CD4-positive, alpha-beta memory T cell (primary cell): ENCODE measurements at regions not wholly inside any gene's neighbourhood (a gene's known extent, or its start where the extent isn't known, plus 50 kb on each side); places are given as distances from the start of the nearest gene placed in this dataset.

Experiments used
- CTCF ChIA-PET: fragments of 350-600 bp; sonication (Branson Sonifier 250); formaldehyde crosslinking; loops from one replicate; lab custom pipeline; 2021; ENCODE audit warnings: inconsistent platforms; ENCODE audit not compliant: partially characterized antibody; lab: Charles Lee
- POLR2A ChIA-PET: fragments of 350-600 bp; sonication (Branson Sonifier 250); formaldehyde crosslinking; loops from one replicate; lab custom pipeline; 2021; ENCODE audit not compliant: partially characterized antibody; lab: Charles Lee
- DNase-seq, 5 donors: peaks; one replicate each; pipeline versions ENCODE4 v3.0.0 to v3.0.0-alpha.2; 2020 to 2022; ENCODE audit warnings: mixed read lengths in 1 of 5
- H3K27ac ChIP-seq: one replicate; pipeline ENCODE4 v1.7.0; 2013; ENCODE audit warnings: low read depth, low read length
- H3K27me3 ChIP-seq: 2 replicates; pipeline ENCODE4 v1.7.0; 2013; ENCODE audit warnings: mild to moderate bottlenecking, low read length, moderate library complexity; ENCODE audit not compliant: insufficient read depth
- H3K36me3 ChIP-seq: 2 replicates; pipeline ENCODE4 v1.7.0; 2013; ENCODE audit warnings: mild to moderate bottlenecking, low read length, moderate library complexity; ENCODE audit not compliant: insufficient read depth
- H3K4me1 ChIP-seq: 2 replicates; pipeline ENCODE4 v1.7.0; 2013; ENCODE audit warnings: mild to moderate bottlenecking, low read length, moderate library complexity; ENCODE audit not compliant: insufficient read depth
- H3K4me3 ChIP-seq, 2 donors: one replicate each; pipeline ENCODE4 v1.7.0; 2013; ENCODE audit warnings: low read length in 2 of 2, mild to moderate bottlenecking in 1 of 2
- H3K9me3 ChIP-seq, 2 donors: one replicate each; pipeline ENCODE4 v1.7.0; 2013; ENCODE audit warnings: low read length in 2 of 2, control low read depth in 1 of 2; ENCODE audit not compliant: control insufficient read depth in 1 of 2
- H3K27ac Mint-ChIP-seq, 7 donors: one replicate each; pipeline ENCODE4 v1.8.0; 2020 to 2021; ENCODE audit warnings: mixed read lengths in 7 of 7, mild to moderate bottlenecking in 6 of 7, inconsistent platforms in 3 of 7, moderate library complexity in 3 of 7
- H3K27me3 Mint-ChIP-seq, 2 donors: one replicate each; pipeline ENCODE4 v1.8.0; 2020 to 2021; ENCODE audit warnings: mixed read lengths in 2 of 2
- H3K36me3 Mint-ChIP-seq, 2 donors: one replicate each; pipeline ENCODE4 v1.8.0; 2020 to 2021; ENCODE audit warnings: mixed read lengths in 2 of 2, inconsistent platforms in 1 of 2, mild to moderate bottlenecking in 1 of 2
- H3K4me1 Mint-ChIP-seq, 4 donors: one replicate each; pipeline ENCODE4 v1.8.0; 2020 to 2021; ENCODE audit warnings: mixed read lengths in 4 of 4, mild to moderate bottlenecking in 1 of 4
- H3K4me3 Mint-ChIP-seq, 8 donors: one replicate each; pipeline ENCODE4 v1.8.0; 2020 to 2021; ENCODE audit warnings: mixed read lengths in 8 of 8, mild to moderate bottlenecking in 7 of 8, moderate library complexity in 6 of 8, inconsistent platforms in 3 of 8
- H3K9me3 Mint-ChIP-seq, 8 donors: one replicate each; pipeline ENCODE4 v1.8.0; 2020 to 2021; ENCODE audit warnings: mixed read lengths in 8 of 8, mild to moderate bottlenecking in 5 of 8, inconsistent platforms in 3 of 8, moderate library complexity in 1 of 8
- intact Hi-C: fragments of 100-400 bp; cut with micrococcal nuclease; formaldehyde crosslinking; loops from one replicate; pipeline ENCODE4 v1.15.1; 2023

- Mint-ChIP-seq H3K27me3 (no peaks in the 10 kb centered on the region), H3K36me3 (no peaks in the 10 kb centered on the region), H3K9me3 (peaks cover 0 to 22% (median 10%) of the 10 kb centered on the region in 8 donors), H3K4me1 (no peaks in the 10 kb centered on the region), H3K4me3 (no peak overlapping the region), H3K27ac (no peak overlapping the region)
- no peak for DNase-seq
- intact Hi-C loops: no loop called here
- ChIA-PET POLR2A (no interaction called here), CTCF (no interaction called here)
- Histone ChIP-seq H3K9me3 (no peaks in the 10 kb centered on the region), H3K36me3 (no peaks in the 10 kb centered on the region), H3K27me3 (no peaks in the 10 kb centered on the region), H3K27ac (no peak overlapping the region), H3K4me3 (no peak overlapping the region), H3K4me1 (no peaks in the 10 kb centered on the region)
Observed at GRCh38 chr13:90246687-90247345, 1100.7 kb upstream of the MIR17HG start.

DNA sequence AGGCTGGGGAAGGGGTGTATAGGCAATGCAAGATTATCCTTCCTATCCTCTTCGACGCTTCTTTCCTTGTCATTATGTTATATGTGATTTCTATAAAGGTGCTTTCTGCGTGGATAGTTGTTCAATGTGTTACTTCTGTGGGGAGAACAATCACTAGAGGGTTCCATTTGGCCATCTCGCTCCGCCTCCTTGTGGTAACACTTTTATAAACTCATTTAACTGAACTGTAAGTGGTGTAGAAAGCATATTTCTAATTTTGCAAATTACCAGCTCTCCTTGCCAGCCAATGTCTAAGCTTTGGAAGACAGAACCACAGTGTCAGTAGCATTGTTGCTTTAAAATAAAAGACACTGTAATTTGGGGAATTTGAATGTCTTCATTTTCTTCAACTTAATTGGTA lies 1093.7 kb upstream of the MIR17HG start:
- Histone ChIP-seq H3K27me3 (no peaks in the 10 kb centered on the region), H3K27ac (no peak overlapping the region), H3K4me3 (no peak overlapping the region), H3K4me1 (no peaks in the 10 kb centered on the region), H3K36me3 (no peaks in the 10 kb centered on the region), H3K9me3 (peaks cover 0 to 10% of the 10 kb centered on the region in 2 donors)
- Mint-ChIP-seq H3K4me1 (no peaks in the 10 kb centered on the region), H3K36me3 (no peaks in the 10 kb centered on the region), H3K27ac (no peak overlapping the region), H3K27me3 (no peaks in the 10 kb centered on the region), H3K9me3 (peaks cover 4 to 31% (median 23%) of the 10 kb centered on the region in 8 donors), H3K4me3 (no peak overlapping the region)
- ChIA-PET CTCF (no interaction called here), POLR2A (no interaction called here)
- DNase-seq: no peak
- intact Hi-C loops: no loop called here

DNA sequence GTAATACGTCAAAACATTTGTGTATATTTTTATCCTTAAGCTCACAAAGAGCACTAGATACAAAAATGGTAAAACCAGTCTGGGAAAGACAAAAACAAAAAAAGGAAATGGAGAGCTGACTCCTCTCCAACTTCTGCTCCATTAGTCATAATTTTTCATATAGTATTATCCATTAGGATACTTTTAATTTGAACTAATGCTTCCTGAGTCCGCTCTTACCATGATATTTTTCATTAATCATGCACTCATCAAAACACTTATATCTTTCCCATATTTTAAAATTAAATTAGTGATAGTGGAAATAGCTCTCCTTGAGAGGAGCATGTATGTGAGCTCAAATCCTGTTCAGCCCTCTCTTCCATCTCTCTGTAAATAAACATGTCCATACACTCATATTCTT lies 1093.0 kb upstream of the MIR17HG start:
- no peak for DNase-seq
- Histone ChIP-seq H3K4me1 (no peaks in the 10 kb centered on the region), H3K27me3 (no peaks in the 10 kb centered on the region), H3K27ac (no peak overlapping the region), H3K36me3 (no peaks in the 10 kb centered on the region), H3K4me3 (no peak overlapping the region), H3K9me3 (peaks cover 0 to 10% of the 10 kb centered on the region in 2 donors)
- no peak overlapping the region for H3K4me3 Mint-ChIP-seq
- POLR2A ChIA-PET: no interaction called here
- H3K4me1 Mint-ChIP-seq: no peaks in the 10 kb centered on the region
- H3K9me3 Mint-ChIP-seq: peaks cover 4 to 31% (median 21%) of the 10 kb centered on the region in 8 donors
- H3K36me3 Mint-ChIP-seq: no peaks in the 10 kb centered on the region
- CTCF ChIA-PET: no interaction called here
- no peaks in the 10 kb centered on the region for H3K27me3 Mint-ChIP-seq
- H3K27ac Mint-ChIP-seq: no peak overlapping the region
- intact Hi-C loops: no loop called here

- CTCF ChIA-PET: no interaction called here
- no peak for DNase-seq
- POLR2A ChIA-PET: no interaction called here
Observed at GRCh38 chr13:90256746-90257145, 1090.7 kb upstream of the MIR17HG start.

DNA sequence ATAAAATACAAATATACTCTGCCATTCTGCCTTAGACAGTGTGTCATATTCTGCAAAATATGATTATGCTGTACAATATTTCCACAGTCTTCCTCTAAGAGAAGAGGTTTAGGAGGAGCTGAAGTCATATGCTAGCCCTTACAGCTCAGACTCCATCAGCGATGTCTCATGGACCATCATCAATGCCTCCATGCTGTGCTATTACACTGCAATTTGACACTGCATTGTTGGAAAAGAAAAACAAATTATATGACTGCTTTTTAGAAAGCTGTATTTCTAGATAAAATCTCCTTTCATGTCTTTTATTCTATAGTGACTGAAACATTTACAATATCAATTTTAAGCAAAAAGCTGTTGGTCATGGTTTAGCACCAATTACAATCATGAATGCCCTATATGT lies 1089.4 kb upstream of the MIR17HG start:
- no peaks in the 10 kb centered on the region for H3K36me3 Mint-ChIP-seq
- ChIA-PET CTCF (no interaction called here), POLR2A (no interaction called here)
- H3K4me1 Mint-ChIP-seq: no peaks in the 10 kb centered on the region
- Histone ChIP-seq H3K9me3 (peaks cover 0 to 6% of the 10 kb centered on the region in 2 donors), H3K27ac (no peak overlapping the region), H3K4me1 (no peaks in the 10 kb centered on the region), H3K4me3 (no peak overlapping the region), H3K27me3 (no peaks in the 10 kb centered on the region), H3K36me3 (no peaks in the 10 kb centered on the region)
- H3K27me3 Mint-ChIP-seq: no peaks in the 10 kb centered on the region
- H3K4me3 Mint-ChIP-seq: no peak overlapping the region
- no peak for DNase-seq
- intact Hi-C loops: no loop called here
- H3K27ac Mint-ChIP-seq: no peak overlapping the region
- H3K9me3 Mint-ChIP-seq: peaks cover 4 to 29% (median 15%) of the 10 kb centered on the region in 8 donors

More at GRCh38 chr13:90256746-90257145, 1090.7 kb upstream of the MIR17HG start:
- Mint-ChIP-seq H3K27ac (no peak overlapping the region), H3K4me3 (no peak overlapping the region), H3K36me3 (no peaks in the 10 kb centered on the region), H3K9me3 (peaks cover 4 to 36% (median 20%) of the 10 kb centered on the region in 8 donors), H3K27me3 (no peaks in the 10 kb centered on the region), H3K4me1 (no peaks in the 10 kb centered on the region)
- no peaks in the 10 kb centered on the region for H3K4me1 ChIP-seq
- H3K36me3 ChIP-seq: no peaks in the 10 kb centered on the region
- no peak overlapping the region for H3K4me3 ChIP-seq
- peaks cover 0 to 10% of the 10 kb centered on the region in 2 donors for H3K9me3 ChIP-seq
- no peak overlapping the region for H3K27ac ChIP-seq
- intact Hi-C loops: no loop called here
- H3K27me3 ChIP-seq: no peaks in the 10 kb centered on the region

- Histone ChIP-seq H3K9me3 (no peaks in the 10 kb centered on the region), H3K36me3 (no peaks in the 10 kb centered on the region), H3K27ac (no peak overlapping the region), H3K4me1 (no peaks in the 10 kb centered on the region), H3K4me3 (no peak overlapping the region), H3K27me3 (no peaks in the 10 kb centered on the region)
- peaks cover 0 to 16% (median 6%) of the 10 kb centered on the region in 8 donors for H3K9me3 Mint-ChIP-seq
- no peak overlapping the region for H3K27ac Mint-ChIP-seq
- no peaks in the 10 kb centered on the region for H3K27me3 Mint-ChIP-seq
- H3K4me3 Mint-ChIP-seq: no peak overlapping the region
- no peaks in the 10 kb centered on the region for H3K4me1 Mint-ChIP-seq
- POLR2A ChIA-PET: no interaction called here
- CTCF ChIA-PET: no interaction called here
- DNase-seq: peak in 1 of 5 donors; percentile 25
- intact Hi-C loops: no loop called here
- no peaks in the 10 kb centered on the region for H3K36me3 Mint-ChIP-seq
Observed at GRCh38 chr13:90261343-90261742, 1086.1 kb upstream of the MIR17HG start.

- Histone ChIP-seq H3K9me3 (no peaks in the 10 kb centered on the region), H3K4me1 (no peaks in the 10 kb centered on the region), H3K36me3 (no peaks in the 10 kb centered on the region), H3K4me3 (no peak overlapping the region), H3K27me3 (no peaks in the 10 kb centered on the region), H3K27ac (no peak overlapping the region)
- H3K36me3 Mint-ChIP-seq: no peaks in the 10 kb centered on the region
- peaks cover 0 to 31% (median 8%) of the 10 kb centered on the region in 8 donors for H3K9me3 Mint-ChIP-seq
- H3K4me1 Mint-ChIP-seq: no peaks in the 10 kb centered on the region
- H3K4me3 Mint-ChIP-seq: no peak overlapping the region
- DNase-seq: no peak
- intact Hi-C loops: no loop called here
- CTCF ChIA-PET: no interaction called here
- H3K27me3 Mint-ChIP-seq: no peaks in the 10 kb centered on the region
- no peak overlapping the region for H3K27ac Mint-ChIP-seq
- POLR2A ChIA-PET: no interaction called here
Observed at GRCh38 chr13:90270226-90270625, 1077.3 kb upstream of the MIR17HG start.
